ENCODE measurements at regions not wholly inside any gene's neighbourhood (a gene's known extent, or its start where the extent isn't known, plus 50 kb on each side); places are given as distances from the start of the nearest gene placed in this dataset.

GRCh38 chr7:66442385-66442784, 186.3 kb upstream of the KCTD7 start:
- TF ChIP-seq POLR2AphosphoS5 (IDR thresholded peaks at IDR 0.05; ENCODE audit: low read depth, low read length) (no peak), TAF1 (IDR thresholded peaks at IDR 0.05; ENCODE audit: borderline replicate concordance, insufficient read depth, low read length) (no peak), REST (IDR thresholded peaks at IDR 0.05; ENCODE audit: insufficient read depth in 1 of 2, low read depth in 2 of 2, low read length in 2 of 2) (no peak), SIN3A (IDR thresholded peaks at IDR 0.05; ENCODE audit: borderline replicate concordance, insufficient read depth, low read length) (no peak)
